SU-DHL-6 (cell line): ENCODE measurements at regions not wholly inside any gene's neighbourhood (a gene's known extent, or its start where the extent isn't known, plus 50 kb on each side); places are given as distances from the start of the nearest gene placed in this dataset.

Experiments
- H2AFZ ChIP-seq: fragments of 200-600 bp; sonication (generic); 2 replicates; pipeline ENCODE4 v1.6.1; 2014; ENCODE audit warnings: low read depth, mild to moderate bottlenecking, moderate library complexity, mixed read lengths, antibody characterized with exemption, low read length; ENCODE audit not compliant: severe bottlenecking
- H3F3A ChIP-seq: fragments of 200-600 bp; shearing (Covaris generic); 2 replicates; pipeline ENCODE4 v1.6.0; 2016; ENCODE audit warnings: antibody characterized with exemption, mild to moderate bottlenecking; ENCODE audit not compliant: insufficient read depth
- H3K27ac ChIP-seq: fragments of 200-600 bp; sonication (generic); 2 replicates; pipeline ENCODE4 v1.5.1; 2016; ENCODE audit warnings: low read depth, mild to moderate bottlenecking, low read length, moderate library complexity, mixed read lengths
- H3K27me3 ChIP-seq: fragments of 200-600 bp; sonication (generic), shearing (Covaris generic); 2 replicates; pipeline ENCODE4 v1.6.0; 2014; ENCODE audit warnings: mild to moderate bottlenecking, low read length
- H3K36me3 ChIP-seq: fragments of 200-600 bp; sonication (generic); 2 replicates; pipeline ENCODE4 v1.6.1; 2014; ENCODE audit warnings: mild to moderate bottlenecking, low read length, mixed read lengths
- H3K4me2 ChIP-seq: fragments of 300-600, 200-600 bp; shearing (Covaris generic), sonication (generic); 2 replicates; pipeline ENCODE4 v1.6.0; 2014; ENCODE audit warnings: low read length, low read depth, mild to moderate bottlenecking; ENCODE audit not compliant: poor library complexity, severe bottlenecking
- H3K4me3 ChIP-seq: fragments of 200-600 bp; sonication (generic); 2 replicates; pipeline ENCODE4 v1.5.1; 2014; ENCODE audit warnings: antibody characterized with exemption, low read length, mild to moderate bottlenecking, mixed read lengths; ENCODE audit not compliant: insufficient read depth, poor library complexity, severe bottlenecking
- H3K79me2 ChIP-seq: fragments of 200-600 bp; sonication (generic); 2 replicates; pipeline ENCODE4 v1.6.1; 2014; ENCODE audit warnings: mild to moderate bottlenecking, low read length, moderate library complexity; ENCODE audit not compliant: insufficient read depth
- H3K9ac ChIP-seq: fragments of 200-600 bp; sonication (generic); 2 replicates; pipeline ENCODE4 v1.7.0; 2014; ENCODE audit warnings: mild to moderate bottlenecking, low read length
- H3K9me2 ChIP-seq: fragments of 200-600 bp; sonication (generic); replicated peaks from 2 replicates; pipeline ENCODE4 v1.6.1; 2014; ENCODE audit warnings: low read length; ENCODE audit not compliant: insufficient read depth
- H3K9me3 ChIP-seq: fragments of 200-600 bp; sonication (generic); 2 replicates; pipeline ENCODE4 v1.6.1; 2014; ENCODE audit warnings: low read length, mixed read lengths; ENCODE audit not compliant: insufficient read depth
- H4K20me1 ChIP-seq: fragments of 200-600 bp; sonication (generic); 2 replicates; pipeline ENCODE4 v1.6.1; 2014; ENCODE audit warnings: low read depth, mild to moderate bottlenecking, antibody characterized with exemption, low read length, moderate library complexity, mixed read lengths
- CTCF ChIP-seq: fragments of 200-600 bp; sonication (generic); IDR thresholded peaks from one replicate; pipeline ENCODE4 v1.5.1; 2017; ENCODE audit warnings: antibody characterized with exemption, mild to moderate bottlenecking, low read length, moderate library complexity; ENCODE audit not compliant: insufficient read depth, poor library complexity, severe bottlenecking
- EZH2phosphoT487 ChIP-seq: fragments of 200-600 bp; sonication (generic), shearing (Covaris generic); conservative IDR thresholded peaks from 2 replicates; pipeline ENCODE4 v1.6.1; 2018; ENCODE audit warnings: mild to moderate bottlenecking, antibody characterized with exemption, low read length, moderate library complexity, mixed read lengths

GRCh38 chr21:25215698-25216384, 391.4 kb downstream of the MRPL39 start:
- H3K9ac ChIP-seq = no peak overlapping the region
- no peaks in the 10 kb centered on the region; the same call in 1 of the 2 replicates for H3K9me3 ChIP-seq
- no peaks in the 10 kb centered on the region for H3K27me3 ChIP-seq
- peak overlapping the region; percentile 2 for H3K4me3 ChIP-seq
- peak overlapping the region; percentile 79 for H2AFZ ChIP-seq
- H3K9me2 ChIP-seq = no peaks in the 10 kb centered on the region
- no peaks in the 10 kb centered on the region for H3F3A ChIP-seq
- no peaks in the 10 kb centered on the region for H4K20me1 ChIP-seq
- H3K36me3 ChIP-seq = no peaks in the 10 kb centered on the region; the same call in 1 of the 2 replicates
- H3K27ac ChIP-seq = peak overlapping the region; percentile 62
- no peak for TF ChIP-seq CTCF
- TF ChIP-seq EZH2phosphoT487 = no peak
- no peaks in the 10 kb centered on the region for H3K79me2 ChIP-seq
- H3K4me2 ChIP-seq = peak overlapping the region; percentile 47

GRCh38 chr21:25214676-25215075, 392.6 kb downstream of the MRPL39 start:
- Histone ChIP-seq H3F3A (no peaks in the 10 kb centered on the region), H3K9ac (no peak overlapping the region), H4K20me1 (no peaks in the 10 kb centered on the region), H3K36me3 (no peaks in the 10 kb centered on the region; the same call in 1 of the 2 replicates), H3K4me3 (no peak overlapping the region), H3K9me3 (no peaks in the 10 kb centered on the region), H2AFZ (no peak overlapping the region), H3K27ac (no peak overlapping the region), H3K4me2 (no peak overlapping the region), H3K27me3 (no peaks in the 10 kb centered on the region), H3K79me2 (no peaks in the 10 kb centered on the region), H3K9me2 (no peaks in the 10 kb centered on the region)
- TF ChIP-seq EZH2phosphoT487 (no peak), CTCF (no peak)

GRCh38 chr21:25199944-25200343, 407.3 kb downstream of the MRPL39 start:
- H3F3A ChIP-seq = no peaks in the 10 kb centered on the region
- no peak overlapping the region for H3K9ac ChIP-seq
- H3K9me2 ChIP-seq = no peaks in the 10 kb centered on the region
- H3K27ac ChIP-seq = no peak overlapping the region
- no peak overlapping the region for H3K4me3 ChIP-seq
- no peaks in the 10 kb centered on the region for H3K9me3 ChIP-seq
- H3K36me3 ChIP-seq = no peaks in the 10 kb centered on the region
- no peaks in the 10 kb centered on the region for H4K20me1 ChIP-seq
- H3K27me3 ChIP-seq = no peaks in the 10 kb centered on the region
- H3K4me2 ChIP-seq = no peak overlapping the region
- no peak overlapping the region for H2AFZ ChIP-seq
- H3K79me2 ChIP-seq = no peaks in the 10 kb centered on the region
- TF ChIP-seq EZH2phosphoT487 (no peak), CTCF (no peak)
